ENCODE measurements at regions not wholly inside any gene's neighbourhood (a gene's known extent, or its start where the extent isn't known, plus 50 kb on each side); places are given as distances from the start of the nearest gene placed in this dataset.

- H3K27ac ChIP-seq, result no peak overlapping the region
- no peak for TF ChIP-seq CTCF (conservative IDR thresholded peaks at IDR 0.05)
These were observed 273.1 kb downstream of the PCNX1 start for GRCh38 chr14:71180397-71180796.

GRCh38 chr14:71181215-71182003, 274.1 kb downstream of the PCNX1 start:
- H3K27ac ChIP-seq, result no peak overlapping the region
- TF ChIP-seq CTCF (conservative IDR thresholded peaks at IDR 0.05), result no peak

GRCh38 chr14:71183876-71184689, 276.8 kb downstream of the PCNX1 start:
- H3K27ac ChIP-seq, result no peak overlapping the region
- TF ChIP-seq CTCF (conservative IDR thresholded peaks at IDR 0.05), result no peak

- no peak overlapping the region for H3K27ac ChIP-seq
- TF ChIP-seq CTCF (conservative IDR thresholded peaks at IDR 0.05), result no peak
These were observed 278.4 kb downstream of the PCNX1 start for GRCh38 chr14:71185637-71186036.

- no peak for TF ChIP-seq CTCF (conservative IDR thresholded peaks at IDR 0.05)
- H3K27ac ChIP-seq, result no peak overlapping the region
These were observed 280.5 kb downstream of the PCNX1 start for GRCh38 chr14:71187633-71188356.

- TF ChIP-seq CTCF (conservative IDR thresholded peaks at IDR 0.05), result no peak
- H3K27ac ChIP-seq, result no peak overlapping the region
These were observed 283.6 kb downstream of the PCNX1 start for GRCh38 chr14:71190770-71191374.
